ENCODE measurements at regions not wholly inside any gene's neighbourhood (a gene's known extent, or its start where the extent isn't known, plus 50 kb on each side); places are given as distances from the start of the nearest gene placed in this dataset.

DNA sequence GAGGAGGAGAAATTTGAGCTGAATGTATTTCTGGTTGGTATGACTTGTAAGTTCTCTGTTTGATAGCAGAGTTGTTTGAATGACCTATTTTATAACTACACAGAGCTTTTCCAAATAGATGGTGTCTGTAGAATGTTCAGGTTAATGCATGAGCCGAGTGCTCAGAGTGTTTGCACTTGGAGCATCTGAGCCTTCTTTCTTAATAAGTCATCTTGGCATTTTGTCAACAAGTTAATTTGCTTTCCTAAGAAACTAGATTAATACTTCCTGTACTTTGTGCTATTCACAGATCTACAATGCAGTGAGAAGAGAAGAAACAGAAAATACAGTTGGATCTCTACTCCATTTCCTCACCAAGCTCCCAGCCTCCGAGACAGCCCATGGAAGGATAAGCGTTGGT, 138.2 kb downstream of the PLCE1 start:
- H3K4me3 ChIP-seq (ENCODE audit: low read depth, low read length): no peak overlapping the region
- no peak for DNase-seq (ENCODE audit: low read depth)
- TF ChIP-seq, protein P1, sequence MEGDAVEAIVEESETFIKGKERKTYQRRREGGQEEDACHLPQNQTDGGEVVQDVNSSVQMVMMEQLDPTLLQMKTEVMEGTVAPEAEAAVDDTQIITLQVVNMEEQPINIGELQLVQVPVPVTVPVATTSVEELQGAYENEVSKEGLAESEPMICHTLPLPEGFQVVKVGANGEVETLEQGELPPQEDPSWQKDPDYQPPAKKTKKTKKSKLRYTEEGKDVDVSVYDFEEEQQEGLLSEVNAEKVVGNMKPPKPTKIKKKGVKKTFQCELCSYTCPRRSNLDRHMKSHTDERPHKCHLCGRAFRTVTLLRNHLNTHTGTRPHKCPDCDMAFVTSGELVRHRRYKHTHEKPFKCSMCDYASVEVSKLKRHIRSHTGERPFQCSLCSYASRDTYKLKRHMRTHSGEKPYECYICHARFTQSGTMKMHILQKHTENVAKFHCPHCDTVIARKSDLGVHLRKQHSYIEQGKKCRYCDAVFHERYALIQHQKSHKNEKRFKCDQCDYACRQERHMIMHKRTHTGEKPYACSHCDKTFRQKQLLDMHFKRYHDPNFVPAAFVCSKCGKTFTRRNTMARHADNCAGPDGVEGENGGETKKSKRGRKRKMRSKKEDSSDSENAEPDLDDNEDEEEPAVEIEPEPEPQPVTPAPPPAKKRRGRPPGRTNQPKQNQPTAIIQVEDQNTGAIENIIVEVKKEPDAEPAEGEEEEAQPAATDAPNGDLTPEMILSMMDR (IDR thresholded peaks at IDR 0.05; ENCODE audit: insufficient read depth, low read depth, low read length, missing control alignments): no peak

DNA sequence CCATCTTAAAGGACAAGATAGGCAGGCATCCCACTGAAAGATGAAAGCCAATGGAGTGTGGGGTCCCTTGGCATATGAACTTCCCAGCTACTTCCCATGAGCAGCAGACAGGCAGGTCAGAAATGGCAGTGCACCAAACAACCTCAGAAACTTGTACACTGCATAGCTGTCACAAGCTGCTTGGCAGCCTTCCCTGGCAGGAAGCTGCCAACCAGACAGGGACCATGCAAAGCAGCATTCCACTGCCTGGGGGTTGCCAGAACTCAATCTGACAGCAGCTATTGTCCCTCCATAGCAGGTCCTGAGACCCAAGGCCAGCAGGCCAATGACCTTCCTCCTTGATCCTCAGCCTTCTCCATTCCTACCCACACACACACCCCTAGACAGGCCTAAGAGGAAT, 139.5 kb downstream of the PLCE1 start:
- DNase-seq (ENCODE audit: low read depth): no peak
- H3K4me3 ChIP-seq (ENCODE audit: low read depth, low read length): no peak overlapping the region
- TF ChIP-seq, protein P1 (IDR thresholded peaks at IDR 0.05; ENCODE audit: insufficient read depth, low read depth, low read length, missing control alignments): no peak

DNA sequence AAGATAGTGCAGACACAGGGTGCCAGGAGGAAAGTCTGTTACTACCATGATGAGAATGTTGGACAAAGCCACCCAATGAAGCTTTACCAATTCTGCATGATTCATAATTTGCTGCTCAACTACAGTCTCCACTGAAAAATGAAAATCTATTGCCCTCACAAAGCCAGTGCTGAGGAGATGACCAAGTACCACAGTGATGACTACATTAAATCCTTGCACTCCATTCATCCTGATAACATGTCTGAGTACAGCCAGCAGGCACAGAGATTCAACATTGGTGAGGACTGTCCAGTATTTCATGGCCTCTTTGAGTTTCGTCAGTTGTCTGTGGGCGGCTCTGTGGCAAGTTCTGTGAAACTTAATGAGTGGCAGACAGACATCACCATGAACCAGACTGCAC, 144.0 kb downstream of the PLCE1 start:
- H3K4me3 ChIP-seq (ENCODE audit: low read depth, low read length): no peak overlapping the region
- DNase-seq (ENCODE audit: low read depth): no peak
- TF ChIP-seq, protein P1 (IDR thresholded peaks at IDR 0.05; ENCODE audit: insufficient read depth, low read depth, low read length, missing control alignments): no peak

DNA sequence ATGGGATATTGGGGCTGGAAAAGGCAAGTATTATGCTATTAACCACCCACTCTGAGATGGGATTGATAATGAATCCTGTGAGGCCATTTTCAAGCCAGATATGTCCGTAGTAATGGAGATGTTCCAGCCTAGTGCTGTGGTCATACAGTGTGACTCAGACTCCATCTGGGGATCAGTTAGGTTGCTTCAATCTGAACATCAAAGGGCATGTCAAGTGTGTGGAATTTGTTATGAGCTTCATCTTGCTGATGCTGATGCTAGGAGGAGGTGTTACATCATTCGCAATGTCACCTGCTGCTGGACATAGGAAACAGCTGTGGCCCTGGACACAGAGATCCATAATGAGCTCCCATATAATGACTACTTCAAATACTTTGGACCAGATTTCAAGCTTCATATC, 144.7 kb downstream of the PLCE1 start:
- no peak overlapping the region for H3K4me3 ChIP-seq (ENCODE audit: low read depth, low read length)
- TF ChIP-seq, protein P1 (IDR thresholded peaks at IDR 0.05; ENCODE audit: insufficient read depth, low read depth, low read length, missing control alignments): no peak
- no peak for DNase-seq (ENCODE audit: low read depth)

DNA sequence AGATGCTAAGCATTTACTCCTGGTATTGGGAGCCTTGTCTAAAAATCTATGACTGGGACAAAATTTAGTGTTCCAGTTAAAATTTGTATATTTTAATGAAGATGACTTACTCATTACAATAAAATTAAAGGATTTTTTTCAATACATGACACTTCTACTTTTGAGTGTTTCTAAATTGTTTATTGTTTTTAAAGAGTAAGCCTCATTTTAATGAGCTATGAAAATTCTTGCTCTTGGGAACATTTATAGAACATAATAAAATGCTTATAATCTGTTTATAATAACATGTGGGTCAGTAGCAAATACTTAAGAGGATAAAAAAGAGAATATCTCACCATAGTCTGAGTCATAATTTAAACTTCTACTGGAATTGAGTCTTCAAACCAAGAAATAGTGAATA, 149.5 kb downstream of the PLCE1 start:
- no peak for DNase-seq (ENCODE audit: low read depth)
- H3K4me3 ChIP-seq (ENCODE audit: low read depth, low read length): no peak overlapping the region
- TF ChIP-seq, protein P1 (IDR thresholded peaks at IDR 0.05; ENCODE audit: insufficient read depth, low read depth, low read length, missing control alignments): no peak

DNA sequence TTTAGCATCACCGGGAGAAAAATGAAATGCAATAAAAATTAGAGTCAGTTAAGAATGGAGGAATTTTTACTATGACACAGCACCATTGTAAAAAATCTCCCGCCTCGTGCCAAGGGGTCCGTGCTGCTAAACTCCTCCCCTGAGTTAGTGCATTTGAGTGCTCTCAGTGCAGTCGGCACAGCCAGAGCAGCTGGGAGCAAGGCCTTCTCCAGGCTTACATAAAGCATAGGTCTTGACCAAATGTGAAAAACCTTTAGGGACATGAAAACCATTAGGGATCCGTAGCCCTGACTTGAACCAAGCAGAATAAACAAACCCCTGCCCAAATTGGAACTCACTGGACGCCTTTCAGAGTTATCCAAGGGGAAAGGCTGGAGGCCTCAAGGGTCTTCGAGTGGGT, 152.6 kb downstream of the PLCE1 start:
- no peak for DNase-seq (ENCODE audit: low read depth)
- H3K4me3 ChIP-seq (ENCODE audit: low read depth, low read length): no peak overlapping the region
- TF ChIP-seq, protein P1 (IDR thresholded peaks at IDR 0.05; ENCODE audit: insufficient read depth, low read depth, low read length, missing control alignments): no peak

DNA sequence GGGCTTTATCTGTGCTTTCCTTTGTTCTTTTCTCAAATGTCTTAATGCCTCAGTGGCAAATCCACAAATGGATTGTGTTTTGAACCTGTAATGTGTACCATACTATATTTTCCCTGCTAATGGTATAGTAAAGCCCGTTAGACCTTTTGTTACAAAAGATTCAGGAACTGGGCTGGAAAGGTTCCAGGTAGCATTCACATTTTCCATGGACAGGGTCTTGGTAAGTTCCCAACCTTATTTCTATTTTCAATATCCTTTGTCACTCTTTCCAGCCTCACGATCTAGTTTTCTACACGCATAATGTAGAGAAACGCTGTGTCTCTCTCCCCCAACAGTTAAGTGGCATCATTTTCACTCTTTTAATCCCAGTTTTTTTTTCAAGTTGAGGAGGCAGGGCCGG, 153.0 kb downstream of the PLCE1 start:
- H3K4me3 ChIP-seq (ENCODE audit: low read depth, low read length): no peak overlapping the region
- TF ChIP-seq, protein P1 (IDR thresholded peaks at IDR 0.05; ENCODE audit: insufficient read depth, low read depth, low read length, missing control alignments): no peak
- no peak for DNase-seq (ENCODE audit: low read depth)
